Hepatocyte (in vitro differentiated cells): ENCODE measurements at regions not wholly inside any gene's neighbourhood (a gene's known extent, or its start where the extent isn't known, plus 50 kb on each side); places are given as distances from the start of the nearest gene placed in this dataset.

Experiments used
- DNase-seq: peaks from one replicate; pipeline ENCODE4 v3.0.0-alpha.2; 2016; ENCODE audit warnings: low spot score
- H2AFZ ChIP-seq: fragments of 200-600 bp; sonication (generic); 2 replicates; pipeline ENCODE4 v1.6.0; 2016; ENCODE audit warnings: antibody characterized with exemption, mild to moderate bottlenecking
- H3K27ac ChIP-seq: fragments of 200-600 bp; sonication (generic); 2 replicates; pipeline ENCODE4 v1.5.1; 2016; ENCODE audit warnings: mild to moderate bottlenecking
- H3K27me3 ChIP-seq: fragments of 200-600 bp; sonication (generic); 2 replicates; pipeline ENCODE4 v1.6.1; 2016
- H3K36me3 ChIP-seq: fragments of 200-600 bp; sonication (generic); replicated peaks from 2 replicates; pipeline ENCODE4 v1.5.1; 2016; ENCODE audit warnings: low read depth; ENCODE audit not compliant: insufficient read depth
- H3K4me1 ChIP-seq: fragments of 200-600 bp; sonication (generic); 2 replicates; pipeline ENCODE4 v1.5.1; 2016; ENCODE audit warnings: mild to moderate bottlenecking, moderate library complexity; ENCODE audit not compliant: insufficient read depth
- H3K4me2 ChIP-seq: fragments of 200-600 bp; sonication (generic); 2 replicates; pipeline ENCODE4 v1.6.0; 2016
- H3K4me3 ChIP-seq: fragments of 200-600 bp; sonication (generic); 2 replicates; pipeline ENCODE4 v1.5.1; 2016; ENCODE audit warnings: mild to moderate bottlenecking
- H3K79me2 ChIP-seq: fragments of 200-600 bp; sonication (generic); 2 replicates; pipeline ENCODE4 v1.6.0; 2017; ENCODE audit warnings: mild to moderate bottlenecking
- H3K9me2 ChIP-seq: fragments of 200-600 bp; sonication (generic); replicated peaks from 2 replicates; pipeline ENCODE4 v1.6.0; 2017; ENCODE audit warnings: mild to moderate bottlenecking; ENCODE audit not compliant: insufficient read depth
- H3K9me3 ChIP-seq: fragments of 200-600 bp; sonication (generic); 2 replicates; pipeline ENCODE4 v1.5.1; 2016; ENCODE audit warnings: low read depth, mild to moderate bottlenecking
- H4K20me1 ChIP-seq: fragments of 200-600 bp; sonication (generic); 2 replicates; pipeline ENCODE4 v1.6.0; 2016; ENCODE audit warnings: mild to moderate bottlenecking; ENCODE audit not compliant: insufficient read depth, poor library complexity, severe bottlenecking
- CTCF ChIP-seq: fragments of 200-600 bp; sonication (generic); IDR thresholded peaks from 2 replicates; pipeline ENCODE4 v1.5.1; 2016; ENCODE audit warnings: antibody characterized with exemption, mild to moderate bottlenecking; ENCODE audit not compliant: poor library complexity
- EZH2 ChIP-seq: fragments of 200-600 bp; sonication (generic); IDR thresholded peaks from 2 replicates; pipeline ENCODE4 v1.6.1; 2016; ENCODE audit warnings: antibody characterized with exemption, mild to moderate bottlenecking, borderline replicate concordance
- EZH2phosphoT487 ChIP-seq: fragments of 200-600 bp; sonication (generic); IDR thresholded peaks from one replicate; pipeline ENCODE4 v1.6.1; 2018; ENCODE audit warnings: antibody characterized with exemption, mild to moderate bottlenecking, low read depth, moderate library complexity; ENCODE audit not compliant: unreplicated experiment, severe bottlenecking
- WGBS: methylation state at CpG from one replicate; pipeline ENCODE4 v1.1.6; 2016; ENCODE audit warnings: low lambda C conversion rate; ENCODE audit errors: missing lambda C conversion rate; 5-methylcytosine and 5-hydroxymethylcytosine counted together

GRCh38 chr3:177961784-177962183 lies 574.5 kb upstream of the KCNMB2 start:
- H3K4me3 ChIP-seq, result no peak overlapping the region
- TF ChIP-seq EZH2phosphoT487 (no peak), EZH2 (no peak), CTCF (no peak)
- H3K36me3 ChIP-seq, result no peaks in the 10 kb centered on the region
- DNase-seq, result no peak
- H3K4me1 ChIP-seq, result no peaks in the 10 kb centered on the region
- no peak overlapping the region for H2AFZ ChIP-seq
- H4K20me1 ChIP-seq, result no peaks in the 10 kb centered on the region
- no peaks in the 10 kb centered on the region for H3K27me3 ChIP-seq
- H3K4me2 ChIP-seq, result no peak overlapping the region
- H3K79me2 ChIP-seq, result no peaks in the 10 kb centered on the region
- no peak overlapping the region for H3K27ac ChIP-seq
- 90% methylated on average over 3 of the region's 3 CpGs for WGBS
- H3K9me2 ChIP-seq, result no peaks in the 10 kb centered on the region
- H3K9me3 ChIP-seq, result no peaks in the 10 kb centered on the region

GRCh38 chr3:177966493-177966892 lies 569.7 kb upstream of the KCNMB2 start:
- no peaks in the 10 kb centered on the region for H3K79me2 ChIP-seq
- no peaks in the 10 kb centered on the region for H3K27me3 ChIP-seq
- WGBS, result 88% methylated on average over 1 of the region's 1 CpG
- no peak overlapping the region for H3K4me2 ChIP-seq
- H3K27ac ChIP-seq, result no peak overlapping the region
- H2AFZ ChIP-seq, result no peak overlapping the region
- TF ChIP-seq CTCF (no peak), EZH2 (no peak), EZH2phosphoT487 (no peak)
- no peak overlapping the region for H3K4me3 ChIP-seq
- no peaks in the 10 kb centered on the region for H3K9me3 ChIP-seq
- no peaks in the 10 kb centered on the region for H3K4me1 ChIP-seq
- H4K20me1 ChIP-seq, result no peaks in the 10 kb centered on the region
- no peaks in the 10 kb centered on the region for H3K9me2 ChIP-seq
- no peaks in the 10 kb centered on the region for H3K36me3 ChIP-seq
- no peak for DNase-seq

GRCh38 chr3:177968891-177969290 lies 567.3 kb upstream of the KCNMB2 start:
- Histone ChIP-seq H3K9me2 (no peaks in the 10 kb centered on the region), H4K20me1 (no peaks in the 10 kb centered on the region), H3K9me3 (no peaks in the 10 kb centered on the region), H3K79me2 (no peaks in the 10 kb centered on the region), H3K4me1 (peaks cover 6% of the 10 kb centered on the region), H3K27ac (no peak overlapping the region), H3K4me2 (no peak overlapping the region), H3K27me3 (no peaks in the 10 kb centered on the region), H2AFZ (no peak overlapping the region), H3K4me3 (no peak overlapping the region), H3K36me3 (no peaks in the 10 kb centered on the region)
- no peak for TF ChIP-seq EZH2
- TF ChIP-seq CTCF, result no peak
- TF ChIP-seq EZH2phosphoT487, result no peak
- WGBS, result 98% methylated on average over 2 of the region's 2 CpGs
- DNase-seq, result no peak

GRCh38 chr3:177973241-177973840 lies 562.9 kb upstream of the KCNMB2 start:
- Histone ChIP-seq H3K79me2 (no peaks in the 10 kb centered on the region), H2AFZ (no peak overlapping the region), H3K4me2 (no peak overlapping the region), H3K9me2 (no peaks in the 10 kb centered on the region), H3K36me3 (no peaks in the 10 kb centered on the region), H3K4me1 (peaks cover 6% of the 10 kb centered on the region), H3K4me3 (no peak overlapping the region), H3K27me3 (no peaks in the 10 kb centered on the region), H4K20me1 (no peaks in the 10 kb centered on the region), H3K27ac (peak overlapping the region; percentile 56), H3K9me3 (no peaks in the 10 kb centered on the region)
- WGBS, result 74% methylated on average over 2 of the region's 2 CpGs
- TF ChIP-seq EZH2 (no peak), EZH2phosphoT487 (no peak), CTCF (no peak)
- DNase-seq, result peak; percentile 24
